ENCODE measurements at regions not wholly inside any gene's neighbourhood (a gene's known extent, or its start where the extent isn't known, plus 50 kb on each side); places are given as distances from the start of the nearest gene placed in this dataset.

DNA sequence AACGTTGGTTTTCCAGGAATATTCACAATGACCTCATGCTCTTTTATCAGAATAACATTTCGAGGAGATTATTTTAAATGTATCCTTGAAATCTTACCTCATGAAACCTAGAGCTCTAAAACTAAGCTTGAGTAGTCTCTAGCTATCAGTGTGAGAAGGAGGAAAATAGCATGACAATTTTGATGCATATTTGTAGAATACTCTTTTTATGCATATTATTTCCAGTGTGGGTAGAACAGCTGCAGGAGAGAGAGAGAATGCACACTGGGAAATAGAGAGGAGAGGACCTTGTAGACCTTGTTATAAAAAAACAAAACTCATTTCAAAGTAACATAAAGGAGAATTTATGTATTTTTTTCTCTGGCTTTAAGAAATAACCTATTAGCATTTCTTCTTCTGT lies 71.1 kb upstream of the VGLL2 start:
- H3K4me1 ChIP-seq (ENCODE audit: insufficient read depth, low read length), result no peaks in the 10 kb centered on the region
- ATAC-seq (ENCODE audit: poor library complexity) (no peak), DNase-seq (no peak)
- Mint-ChIP-seq H3K9me3 (peaks cover 3% of the 10 kb centered on the region), H3K4me1 (ENCODE audit: low read depth) (no peaks in the 10 kb centered on the region), H3K4me3 (no peak overlapping the region), H3K27ac (no peak overlapping the region), H3K27me3 (no peaks in the 10 kb centered on the region), H3K36me3 (ENCODE audit: low read depth) (no peaks in the 10 kb centered on the region)
- intact Hi-C loops (cut with DNase I, micrococcal nuclease), result no loop called here
- TF ChIP-seq, protein P1, sequence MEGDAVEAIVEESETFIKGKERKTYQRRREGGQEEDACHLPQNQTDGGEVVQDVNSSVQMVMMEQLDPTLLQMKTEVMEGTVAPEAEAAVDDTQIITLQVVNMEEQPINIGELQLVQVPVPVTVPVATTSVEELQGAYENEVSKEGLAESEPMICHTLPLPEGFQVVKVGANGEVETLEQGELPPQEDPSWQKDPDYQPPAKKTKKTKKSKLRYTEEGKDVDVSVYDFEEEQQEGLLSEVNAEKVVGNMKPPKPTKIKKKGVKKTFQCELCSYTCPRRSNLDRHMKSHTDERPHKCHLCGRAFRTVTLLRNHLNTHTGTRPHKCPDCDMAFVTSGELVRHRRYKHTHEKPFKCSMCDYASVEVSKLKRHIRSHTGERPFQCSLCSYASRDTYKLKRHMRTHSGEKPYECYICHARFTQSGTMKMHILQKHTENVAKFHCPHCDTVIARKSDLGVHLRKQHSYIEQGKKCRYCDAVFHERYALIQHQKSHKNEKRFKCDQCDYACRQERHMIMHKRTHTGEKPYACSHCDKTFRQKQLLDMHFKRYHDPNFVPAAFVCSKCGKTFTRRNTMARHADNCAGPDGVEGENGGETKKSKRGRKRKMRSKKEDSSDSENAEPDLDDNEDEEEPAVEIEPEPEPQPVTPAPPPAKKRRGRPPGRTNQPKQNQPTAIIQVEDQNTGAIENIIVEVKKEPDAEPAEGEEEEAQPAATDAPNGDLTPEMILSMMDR (IDR thresholded peaks at IDR 0.05), result no peak
- H3K9me3 ChIP-seq (ENCODE audit: control insufficient read depth in 1 of 2, insufficient read depth in 1 of 2, low read length in 2 of 2), result no peaks in the 10 kb centered on the region
- no peaks in the 10 kb centered on the region for H3K27me3 ChIP-seq (ENCODE audit: control insufficient read depth in 1 of 2, insufficient read depth in 2 of 2, low read length in 2 of 2)
- ChIA-PET POLR2A (no interaction called here), CTCF (no interaction called here)
- H3K27ac ChIP-seq (ENCODE audit: low read depth in 1 of 2, low read length in 2 of 2), result no peak overlapping the region
- H3K4me3 ChIP-seq (ENCODE audit: low read length), result no peak overlapping the region
- no peaks in the 10 kb centered on the region for H3K36me3 ChIP-seq (ENCODE audit: insufficient read depth, low read length)

DNA sequence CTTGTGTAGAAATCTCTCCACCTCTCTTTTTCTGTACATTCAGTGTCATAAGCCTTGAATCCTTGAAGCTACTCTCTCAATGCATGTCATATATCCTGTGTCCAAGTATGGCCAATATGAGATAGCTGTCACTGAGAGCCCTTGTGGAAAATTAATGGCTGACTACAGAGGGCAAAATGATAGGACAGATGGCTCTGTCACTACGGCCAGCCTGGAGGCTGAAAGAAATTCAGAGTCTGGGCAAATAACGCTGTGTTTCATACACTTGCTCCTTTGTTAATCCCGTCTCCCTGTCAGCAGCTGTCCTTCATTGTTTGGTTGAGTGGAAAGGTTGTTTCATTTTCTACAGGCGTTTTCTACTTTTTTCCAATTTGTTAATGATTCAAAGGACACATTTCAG lies 70.4 kb upstream of the VGLL2 start:
- H3K27me3 Mint-ChIP-seq, result no peaks in the 10 kb centered on the region
- H3K27ac ChIP-seq (ENCODE audit: low read depth in 1 of 2, low read length in 2 of 2), result no peak overlapping the region
- no peaks in the 10 kb centered on the region for H3K36me3 ChIP-seq (ENCODE audit: insufficient read depth, low read length)
- H3K27ac Mint-ChIP-seq, result no peak overlapping the region
- CTCF ChIA-PET, result no interaction called here
- TF ChIP-seq, protein P1 (IDR thresholded peaks at IDR 0.05), result no peak
- no peaks in the 10 kb centered on the region for H3K4me1 Mint-ChIP-seq (ENCODE audit: low read depth)
- no peaks in the 10 kb centered on the region for H3K36me3 Mint-ChIP-seq (ENCODE audit: low read depth)
- intact Hi-C loops (cut with DNase I, micrococcal nuclease), result no loop called here
- no peak overlapping the region for H3K4me3 Mint-ChIP-seq
- no peaks in the 10 kb centered on the region for H3K9me3 Mint-ChIP-seq
- ATAC-seq (ENCODE audit: poor library complexity), result no peak
- H3K9me3 ChIP-seq (ENCODE audit: control insufficient read depth in 1 of 2, insufficient read depth in 1 of 2, low read length in 2 of 2), result no peaks in the 10 kb centered on the region
- H3K4me1 ChIP-seq (ENCODE audit: insufficient read depth, low read length), result no peaks in the 10 kb centered on the region
- POLR2A ChIA-PET, result no interaction called here
- H3K4me3 ChIP-seq (ENCODE audit: low read length), result no peak overlapping the region
- no peaks in the 10 kb centered on the region for H3K27me3 ChIP-seq (ENCODE audit: control insufficient read depth in 1 of 2, insufficient read depth in 2 of 2, low read length in 2 of 2)
- DNase-seq, result no peak

DNA sequence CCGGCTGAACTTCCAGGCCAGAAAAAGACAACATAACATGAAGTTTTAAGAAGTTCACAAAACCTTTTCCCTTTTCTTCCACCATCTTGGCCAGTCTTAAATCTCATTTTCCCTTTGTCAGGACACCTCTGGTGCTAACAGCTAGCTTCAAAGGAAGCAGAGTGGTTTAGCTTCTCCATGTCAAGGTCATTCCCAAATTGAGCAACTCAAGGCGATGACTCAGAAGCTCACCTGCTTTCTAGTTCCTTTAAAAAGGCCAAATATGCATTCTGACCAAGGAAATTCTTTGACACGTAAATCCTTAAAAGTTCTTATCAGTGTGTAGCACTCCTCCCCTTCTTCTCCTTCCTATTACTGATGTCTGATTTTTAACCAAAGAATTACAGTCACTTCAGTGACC lies 69.6 kb upstream of the VGLL2 start:
- ChIA-PET CTCF (interaction anchor here (1.2 kb wide), 1 partner anchor 19 kb away, joined by 3 read pairs; no protein-coding TSS in a partner anchor), POLR2A (no interaction called here)
- Mint-ChIP-seq H3K4me1 (ENCODE audit: low read depth) (no peaks in the 10 kb centered on the region), H3K36me3 (ENCODE audit: low read depth) (no peaks in the 10 kb centered on the region), H3K9me3 (no peaks in the 10 kb centered on the region), H3K27ac (no peak overlapping the region), H3K27me3 (no peaks in the 10 kb centered on the region), H3K4me3 (no peak overlapping the region)
- no peak overlapping the region for H3K4me3 ChIP-seq (ENCODE audit: low read length)
- H3K36me3 ChIP-seq (ENCODE audit: insufficient read depth, low read length), result no peaks in the 10 kb centered on the region
- intact Hi-C loops (cut with DNase I, micrococcal nuclease), result no loop called here
- H3K27ac ChIP-seq (ENCODE audit: low read depth in 1 of 2, low read length in 2 of 2), result no peak overlapping the region
- H3K9me3 ChIP-seq (ENCODE audit: control insufficient read depth in 1 of 2, insufficient read depth in 1 of 2, low read length in 2 of 2), result no peaks in the 10 kb centered on the region
- no peaks in the 10 kb centered on the region for H3K27me3 ChIP-seq (ENCODE audit: control insufficient read depth in 1 of 2, insufficient read depth in 2 of 2, low read length in 2 of 2)
- DNase-seq (no peak), ATAC-seq (ENCODE audit: poor library complexity) (no peak)
- H3K4me1 ChIP-seq (ENCODE audit: insufficient read depth, low read length), result no peaks in the 10 kb centered on the region
- TF ChIP-seq, protein P1 (IDR thresholded peaks at IDR 0.05), result no peak
